ENCODE measurements at regions not wholly inside any gene's neighbourhood (a gene's known extent, or its start where the extent isn't known, plus 50 kb on each side); places are given as distances from the start of the nearest gene placed in this dataset.

GRCh38 chr6:65819152-65819551 is 112.1 kb upstream of the EYS start:
- DNase-seq: no peak

- no peak for DNase-seq
These were observed 111.5 kb upstream of the EYS start for GRCh38 chr6:65818576-65818975.

GRCh38 chr6:65816991-65817390 is 110.0 kb upstream of the EYS start:
- no peak for DNase-seq

GRCh38 chr6:65814071-65814470 is 107.0 kb upstream of the EYS start:
- no peak for DNase-seq

- DNase-seq: no peak
These were observed 96.2 kb upstream of the EYS start for GRCh38 chr6:65803186-65803585.

GRCh38 chr6:65799389-65799788 is 92.4 kb upstream of the EYS start:
- no peak for DNase-seq

- no peak for DNase-seq
These were observed 91.4 kb upstream of the EYS start for GRCh38 chr6:65798280-65799014.

GRCh38 chr6:65790666-65791065 is 83.6 kb upstream of the EYS start:
- no peak for DNase-seq

- no peak for DNase-seq
These were observed 80.8 kb upstream of the EYS start for GRCh38 chr6:65787787-65788186.

- no peak for DNase-seq
These were observed 79.8 kb upstream of the EYS start for GRCh38 chr6:65786815-65787214.

- no peak for DNase-seq
These were observed 73.7 kb upstream of the EYS start for GRCh38 chr6:65780691-65781090.

- DNase-seq: no peak
These were observed 69.3 kb upstream of the EYS start for GRCh38 chr6:65776332-65776731.

- no peak for DNase-seq
These were observed 64.9 kb upstream of the EYS start for GRCh38 chr6:65771946-65772345.

- DNase-seq: no peak
These were observed 54.9 kb upstream of the EYS start for GRCh38 chr6:65761890-65762289.

- no peak for DNase-seq
These were observed 53.3 kb upstream of the EYS start for GRCh38 chr6:65760285-65760684.
